IPS-11a (cell line): ENCODE measurements at regions not wholly inside any gene's neighbourhood (a gene's known extent, or its start where the extent isn't known, plus 50 kb on each side); places are given as distances from the start of the nearest gene placed in this dataset.
"Not testable (repeated sequence)": the region's sequence is repeated elsewhere in the genome, so short reads cannot be mapped to it uniquely, and the experiment has no call there.

Experiments used
- H3K4me3 ChIP-seq: one replicate; pipeline ENCODE4 v1.5.1; 2013; ENCODE audit warnings: low read depth, low read length, control low read depth

- H3K4me3 ChIP-seq, result no peak overlapping the region
These were observed 306.2 kb upstream of the ATP11B start for GRCh38 chr3:182487143-182487542.

- H3K4me3 ChIP-seq, result no peak overlapping the region
These were observed 305.7 kb upstream of the ATP11B start for GRCh38 chr3:182487611-182488010.

GRCh38 chr3:182490596-182491491 is 302.5 kb upstream of the ATP11B start:
- H3K4me3 ChIP-seq, result no peak overlapping the region

- H3K4me3 ChIP-seq, result no peak overlapping the region
These were observed 301.7 kb upstream of the ATP11B start for GRCh38 chr3:182491577-182491976.

- H3K4me3 ChIP-seq, result no peak overlapping the region
These were observed 300.8 kb upstream of the ATP11B start for GRCh38 chr3:182492536-182492935.

GRCh38 chr3:182500289-182500688 is 293.0 kb upstream of the ATP11B start:
- no peak overlapping the region for H3K4me3 ChIP-seq

GRCh38 chr3:182501856-182502255 is 291.4 kb upstream of the ATP11B start:
- no peak overlapping the region for H3K4me3 ChIP-seq

- no peak overlapping the region for H3K4me3 ChIP-seq
These were observed 289.9 kb upstream of the ATP11B start for GRCh38 chr3:182503401-182503800.

- H3K4me3 ChIP-seq, result no peak overlapping the region
These were observed 284.2 kb upstream of the ATP11B start for GRCh38 chr3:182508919-182509711.

GRCh38 chr3:182509844-182510460 is 283.4 kb upstream of the ATP11B start:
- H3K4me3 ChIP-seq, result no peak overlapping the region

- no peak overlapping the region for H3K4me3 ChIP-seq
These were observed 278.9 kb upstream of the ATP11B start for GRCh38 chr3:182514236-182514964.

GRCh38 chr3:182516597-182517336 is 276.5 kb upstream of the ATP11B start:
- no peak overlapping the region for H3K4me3 ChIP-seq

GRCh38 chr3:182519569-182519968 is 273.7 kb upstream of the ATP11B start:
- no peak overlapping the region for H3K4me3 ChIP-seq

GRCh38 chr3:182521339-182521738 is 272.0 kb upstream of the ATP11B start:
- no peak overlapping the region for H3K4me3 ChIP-seq

GRCh38 chr3:182523424-182523823 is 269.9 kb upstream of the ATP11B start:
- not testable (repeated sequence) for H3K4me3 ChIP-seq

GRCh38 chr3:182523836-182524235 is 269.5 kb upstream of the ATP11B start:
- H3K4me3 ChIP-seq, result no peak overlapping the region

- H3K4me3 ChIP-seq, result no peak overlapping the region
These were observed 268.4 kb upstream of the ATP11B start for GRCh38 chr3:182524711-182525401.

- H3K4me3 ChIP-seq, result no peak overlapping the region
These were observed 267.4 kb upstream of the ATP11B start for GRCh38 chr3:182525766-182526374.

GRCh38 chr3:182527745-182528144 is 265.6 kb upstream of the ATP11B start:
- no peak overlapping the region for H3K4me3 ChIP-seq
